ENCODE measurements at regions not wholly inside any gene's neighbourhood (a gene's known extent, or its start where the extent isn't known, plus 50 kb on each side); places are given as distances from the start of the nearest gene placed in this dataset.

DNA sequence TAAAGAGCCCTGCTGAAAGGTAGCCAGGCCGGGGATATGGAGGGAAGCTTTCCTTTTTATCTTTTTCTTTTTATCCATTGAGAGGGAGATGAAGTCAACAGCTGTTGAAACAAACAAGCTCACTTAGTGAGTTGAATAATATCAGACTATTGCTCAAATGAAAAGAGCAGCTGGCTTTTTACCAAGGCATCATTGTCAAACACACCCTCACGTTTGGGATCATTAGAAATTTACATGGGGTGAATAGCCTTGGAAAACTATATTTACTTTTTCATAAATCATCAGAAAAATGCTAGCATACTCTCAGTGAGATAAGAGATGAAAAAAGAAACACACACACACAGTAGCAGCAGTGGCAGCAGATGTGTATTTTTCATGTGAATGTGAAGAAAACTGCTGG is 71.5 kb upstream of the HNMT start:
- Histone ChIP-seq H3K4me1 (no peaks in the 10 kb centered on the region), H3K27me3 (no peaks in the 10 kb centered on the region), H3K36me3 (no peaks in the 10 kb centered on the region), H3K27ac (no peak overlapping the region), H3K9me3 (no peaks in the 10 kb centered on the region), H3K4me3 (no peak overlapping the region)
- no peak for DNase-seq (ENCODE audit: low spot score in 2 of 2)
- WGBS, result 50% methylated on average over 2 of the region's 2 CpGs
- TF ChIP-seq, protein P1, sequence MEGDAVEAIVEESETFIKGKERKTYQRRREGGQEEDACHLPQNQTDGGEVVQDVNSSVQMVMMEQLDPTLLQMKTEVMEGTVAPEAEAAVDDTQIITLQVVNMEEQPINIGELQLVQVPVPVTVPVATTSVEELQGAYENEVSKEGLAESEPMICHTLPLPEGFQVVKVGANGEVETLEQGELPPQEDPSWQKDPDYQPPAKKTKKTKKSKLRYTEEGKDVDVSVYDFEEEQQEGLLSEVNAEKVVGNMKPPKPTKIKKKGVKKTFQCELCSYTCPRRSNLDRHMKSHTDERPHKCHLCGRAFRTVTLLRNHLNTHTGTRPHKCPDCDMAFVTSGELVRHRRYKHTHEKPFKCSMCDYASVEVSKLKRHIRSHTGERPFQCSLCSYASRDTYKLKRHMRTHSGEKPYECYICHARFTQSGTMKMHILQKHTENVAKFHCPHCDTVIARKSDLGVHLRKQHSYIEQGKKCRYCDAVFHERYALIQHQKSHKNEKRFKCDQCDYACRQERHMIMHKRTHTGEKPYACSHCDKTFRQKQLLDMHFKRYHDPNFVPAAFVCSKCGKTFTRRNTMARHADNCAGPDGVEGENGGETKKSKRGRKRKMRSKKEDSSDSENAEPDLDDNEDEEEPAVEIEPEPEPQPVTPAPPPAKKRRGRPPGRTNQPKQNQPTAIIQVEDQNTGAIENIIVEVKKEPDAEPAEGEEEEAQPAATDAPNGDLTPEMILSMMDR (IDR thresholded peaks at IDR 0.05), result no peak
- TF ChIP-seq POLR2A (IDR thresholded peaks at IDR 0.05), result no peak
- TF ChIP-seq POLR2AphosphoS5 (IDR thresholded peaks at IDR 0.05), result no peak
- no peak for TF ChIP-seq EP300 (IDR thresholded peaks at IDR 0.05)

DNA sequence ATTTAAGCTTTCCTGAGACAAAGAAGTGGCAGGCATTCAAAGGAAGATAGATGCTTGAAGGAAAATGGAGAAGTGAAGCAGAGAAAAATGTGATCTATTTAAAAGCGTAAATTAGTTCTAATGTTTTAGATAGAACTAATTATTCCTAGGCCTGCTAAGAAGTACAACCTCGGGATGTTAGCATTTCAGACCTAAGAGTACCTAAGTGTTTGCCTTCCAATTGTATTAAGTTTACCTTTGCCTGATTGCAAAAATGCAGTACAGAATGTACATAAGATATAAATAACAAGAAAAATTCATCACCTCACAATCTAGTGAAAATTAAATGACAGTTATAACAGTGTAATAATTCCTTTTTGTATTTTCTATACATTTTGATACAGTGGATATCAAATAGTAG is 71.1 kb upstream of the HNMT start:
- Histone ChIP-seq H3K4me1 (no peaks in the 10 kb centered on the region), H3K36me3 (no peaks in the 10 kb centered on the region), H3K4me3 (no peak overlapping the region), H3K27ac (no peak overlapping the region), H3K9me3 (no peaks in the 10 kb centered on the region), H3K27me3 (no peaks in the 10 kb centered on the region)
- DNase-seq (ENCODE audit: low spot score in 2 of 2), result no peak
- no peak for TF ChIP-seq POLR2A (IDR thresholded peaks at IDR 0.05)
- TF ChIP-seq EP300 (IDR thresholded peaks at IDR 0.05), result no peak
- TF ChIP-seq, protein P1 (IDR thresholded peaks at IDR 0.05), result no peak
- no peak for TF ChIP-seq POLR2AphosphoS5 (IDR thresholded peaks at IDR 0.05)
- WGBS, result 90% methylated on average over 2 of the region's 2 CpGs

DNA sequence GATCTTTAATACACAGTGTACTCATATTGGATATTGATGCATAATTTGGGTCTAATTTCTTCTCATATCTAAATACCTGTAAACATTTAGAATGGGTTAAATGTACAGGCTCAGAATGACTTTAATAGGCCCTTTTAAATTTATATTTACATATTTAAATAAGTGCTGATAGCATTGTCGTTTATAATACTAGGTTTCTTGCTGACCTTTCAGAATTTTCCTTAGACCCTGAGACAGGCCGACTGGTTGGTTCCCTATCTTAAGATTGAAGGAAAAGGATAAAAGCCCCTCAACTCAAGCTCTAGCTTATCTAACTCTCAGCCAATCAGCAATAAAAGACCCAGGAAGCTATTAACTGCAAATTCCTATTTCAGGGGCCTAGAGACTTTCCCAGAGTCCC is 67.8 kb upstream of the HNMT start:
- H3K9me3 ChIP-seq, result no peaks in the 10 kb centered on the region
- no peaks in the 10 kb centered on the region for H3K4me1 ChIP-seq
- H3K27me3 ChIP-seq, result no peaks in the 10 kb centered on the region
- no peak overlapping the region for H3K4me3 ChIP-seq
- WGBS, result 79% methylated on average over 2 of the region's 2 CpGs
- no peaks in the 10 kb centered on the region for H3K36me3 ChIP-seq
- TF ChIP-seq, protein P1 (IDR thresholded peaks at IDR 0.05), result no peak
- TF ChIP-seq POLR2AphosphoS5 (IDR thresholded peaks at IDR 0.05) (no peak), POLR2A (IDR thresholded peaks at IDR 0.05) (no peak), EP300 (IDR thresholded peaks at IDR 0.05) (no peak)
- no peak overlapping the region for H3K27ac ChIP-seq
- DNase-seq (ENCODE audit: low spot score in 2 of 2), result no peak

DNA sequence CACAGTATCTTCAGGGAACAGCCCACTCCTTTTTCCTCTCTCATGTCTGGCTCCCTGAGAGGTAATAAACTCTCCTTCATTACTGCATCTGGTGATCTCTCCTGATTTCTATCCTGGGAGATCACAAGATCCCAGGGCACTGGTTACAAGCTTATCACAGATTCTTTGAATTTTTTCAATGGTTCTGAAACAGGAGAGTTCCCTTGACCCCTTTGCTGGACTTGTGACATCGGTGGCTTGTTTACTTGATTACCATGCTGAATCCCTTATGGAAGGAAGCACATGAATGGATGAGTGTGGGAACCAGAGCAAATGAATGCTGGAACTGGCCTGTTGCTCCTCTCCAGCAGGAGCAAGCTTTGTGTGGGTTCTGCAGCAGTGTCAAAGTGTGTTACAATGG is 67.2 kb upstream of the HNMT start:
- TF ChIP-seq, protein P1 (IDR thresholded peaks at IDR 0.05), result no peak
- no peak for TF ChIP-seq POLR2AphosphoS5 (IDR thresholded peaks at IDR 0.05)
- no peak for TF ChIP-seq POLR2A (IDR thresholded peaks at IDR 0.05)
- TF ChIP-seq EP300 (IDR thresholded peaks at IDR 0.05), result no peak
- Histone ChIP-seq H3K4me1 (no peaks in the 10 kb centered on the region), H3K27ac (no peak overlapping the region), H3K27me3 (no peaks in the 10 kb centered on the region), H3K9me3 (no peaks in the 10 kb centered on the region), H3K36me3 (no peaks in the 10 kb centered on the region), H3K4me3 (no peak overlapping the region)
- WGBS, result 88% methylated on average over 1 of the region's 1 CpG
- no peak for DNase-seq (ENCODE audit: low spot score in 2 of 2)

DNA sequence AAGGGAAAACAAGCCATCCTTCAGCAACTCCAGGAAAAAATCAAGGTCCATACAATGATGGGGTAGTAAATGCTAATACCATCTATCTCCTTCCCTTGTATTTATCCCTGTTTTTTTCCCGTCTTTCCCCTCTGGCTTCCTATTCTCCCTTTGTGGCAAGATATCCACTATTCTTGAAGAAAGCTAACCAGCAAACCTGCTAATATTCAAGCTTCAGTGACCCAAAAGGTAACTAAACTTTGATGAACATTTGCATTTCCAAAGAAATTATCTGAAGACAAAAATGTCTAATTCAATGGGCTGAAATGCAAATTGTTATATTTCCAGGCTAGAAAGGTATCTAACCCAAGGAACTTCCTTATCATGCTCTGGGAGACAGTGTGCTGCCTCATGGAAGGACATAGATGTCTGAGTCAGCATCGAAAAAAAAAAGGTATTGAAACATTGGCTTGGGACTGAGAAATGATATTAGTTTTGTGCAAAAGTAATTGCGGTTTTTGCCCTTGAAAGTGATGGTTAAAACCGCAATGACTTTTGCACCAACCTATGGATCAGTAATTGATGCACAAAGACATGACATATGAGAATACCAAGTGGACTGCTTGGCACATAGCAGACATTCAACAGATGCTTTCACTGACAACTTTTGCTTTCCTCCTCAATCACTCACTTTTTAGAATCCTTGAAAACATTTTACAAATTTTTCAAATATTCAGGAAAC is 63.7 kb upstream of the HNMT start:
- 83% methylated on average over 4 of the region's 4 CpGs for WGBS
- Histone ChIP-seq H3K4me1 (no peaks in the 10 kb centered on the region), H3K4me3 (no peak overlapping the region), H3K27ac (no peak overlapping the region), H3K9me3 (no peaks in the 10 kb centered on the region), H3K36me3 (no peaks in the 10 kb centered on the region), H3K27me3 (no peaks in the 10 kb centered on the region)
- DNase-seq (ENCODE audit: low spot score in 2 of 2), result no peak
- TF ChIP-seq EP300 (IDR thresholded peaks at IDR 0.05) (no peak), POLR2A (IDR thresholded peaks at IDR 0.05) (no peak), POLR2AphosphoS5 (IDR thresholded peaks at IDR 0.05) (no peak)
- TF ChIP-seq, protein P1 (IDR thresholded peaks at IDR 0.05), result no peak
